ENCODE measurements at regions not wholly inside any gene's neighbourhood (a gene's known extent, or its start where the extent isn't known, plus 50 kb on each side); places are given as distances from the start of the nearest gene placed in this dataset.

GRCh38 chr13:88824218-88824617 lies 1153.0 kb downstream of the SLITRK5 start:
- Histone ChIP-seq H3K79me2 (replicated peaks; ENCODE audit: insufficient read depth) (no peaks in the 10 kb centered on the region), H3K4me2 (no peak overlapping the region), H3K4me3 (no peak overlapping the region), H4K20me1 (replicated peaks; ENCODE audit: insufficient read depth) (no peaks in the 10 kb centered on the region), H2AFZ (no peak overlapping the region), H3K27ac (ENCODE audit: low read depth) (no peak overlapping the region), H3K27me3 (ENCODE audit: insufficient read depth) (no peaks in the 10 kb centered on the region), H3K9me2 (ENCODE audit: insufficient read depth) (no peaks in the 10 kb centered on the region), H3F3A (replicated peaks; ENCODE audit: low read depth) (no peaks in the 10 kb centered on the region), H3K36me3 (ENCODE audit: insufficient read depth) (no peaks in the 10 kb centered on the region), H3K4me1 (ENCODE audit: insufficient read depth) (no peaks in the 10 kb centered on the region)
- no peak overlapping the region for H3K27ac Mint-ChIP-seq
- H3K9me3 Mint-ChIP-seq: no peaks in the 10 kb centered on the region
- no peak for TF ChIP-seq EZH2phosphoT487 (IDR thresholded peaks at IDR 0.05; ENCODE audit: unreplicated experiment)
- no peak for TF ChIP-seq ZNF331 (CRISPR knock-in tag; IDR thresholded peaks at IDR 0.05; ENCODE audit: low read depth)
- TF ChIP-seq ZNF462 (CRISPR knock-in tag; IDR thresholded peaks at IDR 0.05): no peak
- no peak for TF ChIP-seq ZNF114 (CRISPR knock-in tag; IDR thresholded peaks at IDR 0.05)
- no peak for TF ChIP-seq STAT1 (IDR thresholded peaks at IDR 0.05; ENCODE audit: unreplicated experiment)
- no peak for TF ChIP-seq REST (IDR thresholded peaks at IDR 0.05; ENCODE audit: unreplicated experiment)
- H3K36me3 Mint-ChIP-seq (ENCODE audit: low read depth): no peaks in the 10 kb centered on the region
- H3K27me3 Mint-ChIP-seq (ENCODE audit: insufficient read depth, low read depth, poor library complexity): no peaks in the 10 kb centered on the region
- DNase-seq (ENCODE audit: low spot score): no peak
- no peak overlapping the region for H3K4me3 Mint-ChIP-seq
- H3K4me1 Mint-ChIP-seq: no peaks in the 10 kb centered on the region
- ATAC-seq: no peak

All from GM23338 (cell line).